NCI-H2196 (cell line): ENCODE measurements at regions not wholly inside any gene's neighbourhood (a gene's known extent, or its start where the extent isn't known, plus 50 kb on each side); places are given as distances from the start of the nearest gene placed in this dataset.
"Not testable (repeated sequence)": the region's sequence is repeated elsewhere in the genome, so short reads cannot be mapped to it uniquely, and the experiment has no call there.

ENCODE experiments used
- DNase-seq: peaks from one replicate; lab custom pipeline; 2025; ENCODE audit not compliant: unreplicated experiment; lab: John Stamatoyannopoulos, UW

DNA sequence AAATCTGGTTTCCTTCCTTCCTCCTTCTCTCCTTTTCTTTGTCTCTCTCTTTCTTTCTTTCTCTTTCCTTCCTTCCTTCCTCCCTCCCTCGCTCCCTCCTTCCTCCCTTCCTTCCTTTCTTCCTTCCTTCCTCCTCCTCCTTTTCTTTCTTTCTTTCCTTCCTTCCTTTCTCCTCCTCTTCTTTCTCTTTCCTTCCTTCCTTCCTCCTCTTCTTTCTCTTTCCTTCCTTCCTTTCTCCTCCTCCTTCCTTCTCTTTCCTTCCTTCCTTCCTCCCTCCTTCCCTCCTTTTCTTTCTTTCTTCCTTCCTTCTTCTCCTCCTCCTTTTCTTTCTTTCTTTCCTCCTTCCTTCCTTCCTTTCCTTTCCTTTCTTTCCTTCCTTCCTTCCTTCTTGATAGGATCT, 61.2 kb downstream of the VIP start:
- no peak for DNase-seq

DNA sequence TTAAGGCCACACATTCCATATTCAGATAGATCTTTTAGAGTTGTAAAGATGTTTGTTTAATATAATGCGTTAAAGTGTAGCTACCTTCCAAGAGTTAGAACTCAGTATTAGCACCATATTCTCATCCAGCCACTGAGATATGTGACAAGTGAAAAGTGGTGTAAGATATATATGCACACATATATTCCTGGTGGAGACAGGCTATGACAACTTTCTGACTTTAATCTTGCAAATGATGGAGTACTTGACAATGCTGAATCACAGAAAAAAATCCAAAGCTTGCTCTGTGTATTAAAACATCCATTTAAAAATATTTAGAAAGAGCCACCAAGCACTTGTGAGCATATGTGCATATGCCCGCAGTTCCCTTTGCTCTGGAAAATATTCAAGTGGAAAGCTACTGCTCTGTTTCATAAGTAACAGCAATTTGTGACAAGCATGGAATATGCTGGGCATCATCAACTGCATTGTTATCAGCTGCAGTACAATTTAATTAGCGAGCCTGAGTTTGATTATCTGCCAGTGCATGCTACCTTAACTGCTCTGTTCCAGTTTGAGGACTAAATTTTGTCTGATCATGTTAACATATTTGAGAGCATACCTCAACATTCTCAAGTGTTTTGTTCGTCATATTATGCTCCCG, 64.8 kb downstream of the VIP start:
- DNase-seq, result no peak

DNA sequence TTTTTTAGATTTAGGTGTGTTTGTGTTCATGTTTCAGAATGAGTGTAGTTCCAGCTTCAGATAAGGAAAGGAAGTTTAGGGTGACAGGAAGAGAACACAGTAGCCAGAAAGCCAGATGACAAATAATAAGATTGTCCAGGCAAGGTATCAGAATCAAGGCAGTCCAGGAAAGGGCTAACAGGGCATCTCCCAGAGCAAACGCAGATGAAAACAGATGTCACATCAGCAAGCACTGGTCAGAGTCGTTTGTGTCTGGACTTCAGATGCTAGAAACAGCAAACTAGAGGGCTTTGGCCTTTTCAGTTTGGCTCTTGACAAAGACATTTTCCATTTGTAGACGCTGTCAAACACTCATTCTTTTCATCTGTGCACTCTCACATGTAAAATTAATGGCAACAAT, 65.5 kb downstream of the VIP start:
- no peak for DNase-seq

DNA sequence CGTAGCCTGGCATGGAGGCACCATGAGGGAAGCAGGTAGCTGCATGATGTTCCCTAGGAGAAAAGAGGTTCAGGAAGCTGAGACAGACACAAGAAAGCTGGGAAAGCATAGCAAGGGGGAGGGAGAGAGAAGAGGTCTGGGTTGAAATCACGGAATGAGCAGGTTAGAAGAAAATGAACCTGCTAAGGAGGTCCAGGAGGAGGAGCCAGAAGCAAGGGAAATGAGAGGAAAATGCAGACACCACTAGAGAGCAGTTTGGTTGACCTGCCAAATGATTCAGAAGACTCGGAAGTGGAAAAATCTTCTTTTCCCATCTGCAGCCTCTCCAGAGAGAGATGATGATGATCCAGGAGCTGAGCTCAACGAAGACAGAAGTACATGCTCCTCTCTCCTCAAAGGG, 70.9 kb downstream of the VIP start:
- DNase-seq, result no peak

DNA sequence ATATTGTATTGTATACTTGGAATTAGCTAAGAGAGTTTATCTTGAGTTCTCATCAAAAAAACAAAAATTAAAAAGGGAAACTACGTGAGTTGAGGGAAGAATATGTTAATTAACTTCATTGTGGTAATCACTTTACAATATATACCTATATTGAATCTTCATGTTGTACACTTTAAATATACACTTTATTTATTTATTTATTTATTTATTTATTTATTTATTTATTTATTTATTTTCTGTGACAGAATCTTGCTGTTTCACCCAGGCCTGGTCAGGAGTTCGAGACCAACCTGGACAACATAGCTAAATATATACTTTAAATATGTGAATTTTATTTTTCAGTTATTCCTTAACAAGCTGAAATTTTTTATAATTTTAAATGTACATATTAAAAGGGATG, 74.1 kb downstream of the VIP start:
- DNase-seq, result no peak

DNA sequence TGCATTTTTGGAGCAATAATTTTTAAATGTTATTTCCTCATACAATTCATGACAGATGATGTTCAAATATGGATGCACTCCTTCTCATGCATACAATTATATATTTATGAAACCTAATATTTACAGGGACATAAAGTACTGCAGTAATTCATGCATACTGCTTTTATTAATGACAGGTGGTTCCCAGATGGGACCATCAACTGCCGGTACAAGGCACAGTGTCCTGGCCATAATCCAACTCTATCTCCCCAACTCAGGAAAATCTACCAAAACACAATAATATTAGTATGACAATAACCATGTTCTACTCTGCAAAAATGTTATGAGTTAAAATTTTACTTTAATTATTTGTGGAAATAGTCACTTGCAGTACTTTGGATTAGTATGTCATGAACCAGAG, 77.8 kb downstream of the VIP start:
- no peak for DNase-seq

DNA sequence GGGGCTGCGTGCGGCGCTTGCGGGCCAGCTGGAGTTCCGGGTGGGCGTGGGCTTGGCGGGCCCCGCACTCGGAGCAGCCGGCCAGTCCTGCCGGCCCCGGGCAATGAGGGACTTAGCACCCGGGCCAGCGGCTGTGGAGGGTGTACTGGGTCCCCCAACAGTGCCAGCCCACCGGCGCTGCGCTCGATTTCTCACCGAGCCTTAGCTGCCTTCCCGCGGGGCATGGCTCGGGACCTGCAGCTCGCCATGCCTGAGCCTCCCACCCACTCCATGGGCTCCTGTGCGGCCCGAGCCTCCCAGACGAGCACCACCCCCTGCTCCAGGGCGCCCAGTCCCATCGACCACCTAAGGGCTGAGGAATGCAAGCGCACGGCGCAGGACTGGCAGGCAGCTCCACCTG, 83.8 kb downstream of the VIP start:
- not testable (repeated sequence) for DNase-seq

DNA sequence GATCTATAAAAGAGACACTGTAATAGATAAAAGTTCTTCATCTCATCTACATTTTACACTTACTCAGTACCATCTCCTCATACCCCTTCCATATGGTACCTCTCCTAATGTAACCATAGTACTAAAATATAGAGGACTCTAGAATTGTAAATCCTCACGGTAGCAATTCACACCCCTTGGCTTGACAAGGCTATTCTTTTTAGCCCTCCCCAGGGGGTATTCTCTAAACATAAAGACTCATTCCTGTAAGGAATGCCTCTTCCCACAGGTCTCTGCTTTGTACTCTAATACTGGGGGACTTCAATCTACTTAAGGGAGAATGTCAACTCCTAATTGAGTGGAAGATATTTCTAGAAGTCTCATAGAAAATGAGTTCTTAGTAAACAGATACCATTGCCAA, 85.9 kb downstream of the VIP start:
- DNase-seq, result no peak

DNA sequence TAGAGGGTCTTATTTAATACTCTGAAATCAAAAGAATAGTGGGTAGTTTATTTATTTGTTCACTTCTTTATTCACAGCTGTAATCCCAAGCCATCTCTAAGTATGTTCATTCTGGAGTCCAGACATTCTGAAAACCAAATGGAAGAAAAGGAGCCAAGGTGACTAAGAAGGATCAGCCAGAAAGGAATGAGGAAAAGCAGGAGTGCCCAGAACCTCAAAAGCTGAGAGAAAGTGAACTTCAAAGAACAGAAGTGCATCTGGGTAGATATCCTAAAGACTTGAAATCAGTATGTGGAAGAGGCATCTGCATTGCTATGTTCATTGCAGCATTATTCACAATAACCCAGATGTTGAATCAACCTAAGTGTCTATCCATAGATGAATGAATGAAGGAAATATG, 94.8 kb downstream of the VIP start:
- DNase-seq, result no peak

DNA sequence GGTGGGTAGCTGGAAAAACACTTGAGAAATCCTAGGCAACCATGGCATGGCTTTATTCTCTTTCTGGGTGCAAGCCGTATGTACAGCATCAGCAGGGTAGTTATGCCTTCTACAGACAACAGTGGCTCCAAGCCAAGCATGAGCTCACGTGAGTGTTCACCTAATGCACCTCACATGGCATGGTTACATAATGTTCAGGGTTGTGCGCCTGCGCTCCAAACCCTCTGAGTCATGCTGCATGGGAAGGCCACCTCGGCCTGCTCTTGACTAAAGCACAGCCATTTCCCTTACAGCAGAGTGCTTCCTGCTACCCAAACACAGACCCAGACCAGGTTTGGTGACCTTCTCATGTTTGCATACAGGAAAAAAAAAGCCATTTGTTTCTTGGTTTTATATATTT, 96.2 kb downstream of the VIP start:
- no peak for DNase-seq

DNA sequence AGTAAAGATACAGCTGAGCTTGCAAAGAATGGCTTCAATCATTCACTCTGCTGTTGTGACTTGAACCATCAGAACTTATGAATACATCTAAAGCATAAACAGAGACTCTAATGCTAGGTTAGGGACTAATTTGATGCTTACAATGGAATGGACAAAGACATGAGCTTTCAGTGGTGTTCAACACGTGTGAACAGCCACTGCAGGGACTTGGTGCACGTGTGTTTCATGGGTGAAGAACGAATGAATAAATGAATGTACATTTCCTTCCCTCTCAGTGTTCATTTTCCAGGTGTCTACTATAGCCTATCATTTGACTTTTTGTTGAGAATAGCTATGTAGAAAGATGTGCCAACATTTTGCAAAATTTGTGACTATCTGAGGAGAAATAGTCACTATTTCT, 98.3 kb downstream of the VIP start:
- DNase-seq, result no peak

DNA sequence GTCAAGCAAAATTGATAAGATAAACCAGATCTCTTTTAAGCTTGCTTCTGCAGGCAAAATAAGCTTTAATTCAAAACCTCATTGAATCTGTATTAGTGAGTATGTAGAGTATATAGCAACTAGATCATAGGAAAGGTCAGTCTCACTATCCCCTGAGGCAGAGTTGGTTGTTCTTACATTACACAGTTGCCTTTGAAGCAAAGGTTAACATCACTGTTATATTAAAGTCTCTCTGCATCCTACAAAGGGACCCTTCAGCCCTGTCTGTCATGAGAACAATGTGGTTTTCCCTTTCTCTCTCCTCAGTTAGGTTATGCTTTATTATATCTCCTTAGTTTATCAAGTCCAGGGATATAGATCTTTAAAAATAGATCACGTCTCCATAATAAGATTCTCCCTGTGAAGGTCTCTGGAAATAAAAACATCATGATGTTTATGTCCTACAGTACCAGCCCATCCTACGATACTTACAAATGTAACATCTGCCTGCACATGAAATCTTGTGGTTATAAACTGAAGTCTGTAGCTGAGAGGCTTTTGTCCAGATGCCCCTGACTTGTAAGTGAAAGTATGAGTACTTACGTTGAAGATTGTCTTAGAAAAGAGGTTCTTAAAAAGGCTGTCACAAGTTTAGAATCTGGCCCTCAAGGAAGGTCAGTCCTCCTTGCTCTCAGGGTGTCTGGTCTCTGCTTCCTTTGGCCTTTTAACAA, 103.6 kb downstream of the VIP start:
- DNase-seq, result no peak

DNA sequence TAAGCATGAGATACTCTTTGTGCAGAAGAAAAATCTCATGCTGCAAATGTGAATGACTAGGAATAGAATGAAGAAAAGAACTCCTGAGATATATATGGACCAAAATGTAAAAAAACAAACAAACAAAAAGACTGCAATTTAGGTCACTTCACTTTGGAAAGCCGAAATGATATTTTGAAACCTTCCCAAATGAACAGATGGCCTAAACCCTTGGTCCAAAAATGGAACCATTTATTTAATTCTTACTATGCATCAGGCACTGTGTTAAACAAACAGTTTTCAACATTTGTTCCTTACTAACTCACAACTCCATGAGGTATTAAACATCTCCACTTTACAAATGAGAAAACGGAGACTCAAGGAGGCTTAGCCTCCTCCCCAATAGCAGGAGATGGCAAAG, 107.5 kb downstream of the VIP start:
- no peak for DNase-seq

DNA sequence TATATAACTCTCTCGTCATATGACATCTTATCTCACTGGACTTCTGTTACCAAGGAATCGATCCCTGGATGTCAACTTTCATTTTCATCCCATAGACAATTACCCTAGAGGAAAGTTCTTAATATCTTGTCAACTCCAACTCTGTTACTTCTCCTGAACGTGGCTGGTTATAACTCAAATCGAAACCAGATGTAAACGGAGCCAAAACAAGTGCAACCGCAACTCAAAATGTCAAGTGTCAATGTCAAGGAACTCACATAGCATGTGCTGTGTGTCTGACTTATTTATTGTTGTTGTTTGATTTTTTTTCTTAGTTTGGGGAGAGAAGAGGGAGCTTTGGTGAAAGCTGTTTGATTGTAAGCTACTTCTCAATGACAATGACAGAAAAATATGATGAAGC, 108.6 kb downstream of the VIP start:
- DNase-seq, result no peak

DNA sequence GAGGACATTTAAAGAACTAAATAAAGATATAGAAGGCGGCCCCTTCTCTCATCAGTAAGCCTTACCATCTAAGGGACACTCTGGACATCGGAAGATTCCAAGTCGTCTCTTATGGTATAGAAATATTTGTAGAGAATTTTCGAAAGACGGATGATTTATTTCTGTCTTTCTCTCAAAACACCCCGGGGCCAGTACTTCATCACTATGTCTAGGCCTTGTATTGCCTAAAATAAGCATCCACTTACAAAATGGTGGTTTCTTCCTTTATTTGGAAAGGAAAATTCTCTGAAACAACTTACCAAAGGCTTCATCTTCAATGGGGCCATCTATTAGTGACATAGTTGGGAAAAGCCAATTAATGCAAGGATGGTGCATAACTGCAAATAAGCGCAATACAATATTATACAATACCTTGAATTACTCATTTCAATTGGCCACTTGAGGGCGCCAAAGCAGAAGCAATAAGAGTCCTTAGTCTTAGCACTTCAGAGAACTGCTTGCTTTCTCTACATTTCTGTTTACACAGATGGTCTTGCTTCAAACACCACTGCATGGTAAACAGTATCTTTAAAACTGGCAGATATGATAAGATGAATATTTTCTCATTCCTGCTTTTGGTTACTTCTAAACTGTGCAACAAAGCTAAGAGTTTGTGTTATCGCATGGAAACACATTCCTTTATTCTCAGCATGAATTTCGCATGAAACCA, 113.2 kb downstream of the VIP start:
- peak; percentile 74 for DNase-seq

DNA sequence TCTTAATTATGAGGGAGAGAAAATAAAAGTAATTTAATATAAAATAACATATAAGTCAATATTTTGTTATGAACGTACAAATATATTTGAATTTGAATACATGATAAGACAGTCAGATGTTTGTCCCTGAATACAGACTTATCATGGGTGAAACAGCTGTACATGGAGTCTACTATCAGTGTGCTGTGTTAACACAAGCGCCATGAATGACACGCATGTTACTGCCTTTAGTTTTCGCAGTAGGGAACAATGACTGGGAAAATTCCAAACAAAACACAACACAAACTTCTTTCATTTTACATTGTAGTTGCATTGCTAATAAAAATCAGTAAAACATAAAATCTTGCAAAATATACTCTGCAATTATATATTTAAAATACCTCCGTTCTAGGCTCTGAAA, 108.6 kb downstream of the FBXO5 start:
- DNase-seq, result no peak

DNA sequence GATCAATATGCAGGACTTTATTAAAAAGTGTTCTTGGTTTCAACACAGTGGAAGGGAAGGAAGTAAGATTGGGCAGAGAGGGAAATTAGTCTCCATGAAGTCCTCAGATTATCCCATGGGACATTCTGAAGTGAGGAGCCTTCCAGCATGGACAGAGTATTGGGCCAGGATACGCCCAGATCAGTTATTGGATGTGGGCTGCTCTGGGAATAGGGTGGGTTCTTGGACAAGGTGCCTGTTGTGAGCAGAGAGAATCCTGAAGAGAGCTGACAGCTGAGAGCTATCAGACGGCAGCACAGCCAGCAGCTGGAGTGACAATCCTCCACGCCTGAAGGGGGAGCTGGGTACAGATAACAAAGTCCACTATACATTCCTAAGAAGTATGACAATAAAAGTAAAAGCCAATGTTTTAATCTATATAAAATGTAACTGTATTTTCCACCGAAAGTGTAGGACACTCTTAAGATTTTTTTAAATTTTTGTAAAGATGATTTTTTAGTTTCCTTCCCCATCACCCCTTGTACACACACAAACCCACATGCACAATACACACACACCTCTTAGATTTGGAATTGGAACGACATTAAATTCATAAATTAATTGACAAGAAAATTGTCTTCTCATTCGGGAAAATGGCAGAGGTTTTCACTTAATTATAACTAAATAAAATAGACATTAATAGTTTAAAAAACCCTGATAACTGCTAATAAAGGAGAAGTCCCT, 107.8 kb downstream of the FBXO5 start:
- DNase-seq, result no peak

DNA sequence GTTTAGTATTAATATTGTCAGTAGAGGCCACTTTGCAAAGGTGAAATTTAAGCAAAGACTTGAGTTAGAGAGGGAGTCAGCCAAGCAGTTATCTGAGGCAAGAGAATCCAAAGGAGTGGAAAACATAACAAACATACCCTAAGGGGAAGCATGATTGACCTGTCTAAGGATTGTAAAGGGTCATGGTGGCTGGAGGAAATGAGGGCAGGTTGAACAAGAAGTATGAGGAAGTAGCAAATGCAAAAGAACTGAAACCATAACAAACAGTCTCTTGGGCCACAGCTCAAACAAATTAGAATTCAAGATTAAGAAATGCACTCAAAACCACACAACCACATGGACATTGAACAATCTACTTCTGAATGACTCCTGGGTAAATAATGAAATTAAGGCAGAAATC, 103.2 kb downstream of the FBXO5 start:
- DNase-seq, result no peak

DNA sequence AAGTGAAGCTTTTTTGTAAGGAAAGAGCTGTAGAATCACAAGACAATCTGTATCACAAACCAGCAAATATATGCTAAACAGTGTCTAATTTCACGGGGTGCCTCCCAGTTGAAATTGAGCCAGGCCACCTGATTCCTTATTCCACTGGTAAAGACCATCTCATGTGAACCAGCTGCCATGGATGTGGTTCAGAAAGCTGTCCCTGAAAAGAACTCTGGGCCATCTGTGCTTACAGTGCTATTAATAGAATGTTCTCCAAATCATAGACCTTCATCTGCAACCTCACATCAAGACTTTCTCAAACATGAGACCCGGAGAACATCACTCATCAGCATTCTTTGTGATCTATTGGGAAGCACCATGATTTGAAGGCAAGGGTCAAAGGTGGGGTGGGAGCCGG, 89.7 kb downstream of the FBXO5 start:
- DNase-seq, result no peak

DNA sequence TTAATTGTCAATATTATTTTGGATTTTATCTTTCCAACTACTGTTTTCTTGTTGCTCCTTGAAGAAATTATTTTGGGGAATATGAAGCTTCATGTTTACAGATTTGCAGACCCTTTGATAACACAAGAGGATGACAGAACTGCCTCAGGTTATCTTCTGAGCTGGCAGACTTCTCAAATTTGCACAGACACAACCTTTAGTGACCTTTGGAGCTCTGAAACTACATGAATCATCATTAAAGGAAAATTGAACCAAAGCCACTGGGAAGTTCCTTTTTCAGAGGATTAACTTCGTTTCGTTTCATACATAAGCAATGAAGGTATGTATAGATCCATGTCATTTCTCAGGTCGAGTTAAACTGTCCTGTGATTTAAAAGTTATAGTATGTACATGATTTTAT, 85.9 kb downstream of the FBXO5 start:
- no peak for DNase-seq

DNA sequence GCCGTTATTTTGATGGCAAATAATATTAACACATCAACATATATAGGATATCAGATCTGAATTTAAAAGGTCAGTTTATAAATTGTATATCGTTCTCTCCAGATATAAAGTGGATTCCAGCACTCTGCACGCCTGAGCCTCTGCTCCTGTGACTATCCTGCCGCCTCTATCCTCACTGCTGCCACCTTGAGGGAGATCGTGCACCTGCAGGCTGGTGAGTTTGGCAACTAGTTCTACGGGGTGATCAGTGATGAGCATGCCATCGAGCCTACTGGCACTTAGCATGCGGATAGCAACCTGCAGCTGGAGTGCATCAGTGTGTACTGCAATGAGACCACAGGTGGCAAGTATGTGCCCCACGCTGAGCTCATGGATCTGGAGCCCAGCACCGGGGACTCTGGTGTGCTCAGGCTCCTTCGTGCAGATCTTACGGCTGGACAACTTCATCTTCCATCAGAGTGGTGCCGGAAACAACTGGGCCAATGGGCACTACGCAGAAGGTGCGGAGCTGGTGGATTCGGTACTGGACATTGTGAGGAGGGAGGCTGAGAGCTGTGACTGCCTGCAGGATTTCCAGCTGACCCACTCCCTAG, 84.9 kb downstream of the FBXO5 start:
- peak; percentile 51 for DNase-seq
